Hepatocyte (in vitro differentiated cells): ENCODE measurements at regions not wholly inside any gene's neighbourhood (a gene's known extent, or its start where the extent isn't known, plus 50 kb on each side); places are given as distances from the start of the nearest gene placed in this dataset.

ENCODE experiments used
- DNase-seq: peaks from one replicate; pipeline ENCODE4 v3.0.0-alpha.2; 2016; ENCODE audit warnings: low spot score
- H2AFZ ChIP-seq: fragments of 200-600 bp; sonication (generic); 2 replicates; pipeline ENCODE4 v1.6.0; 2016; ENCODE audit warnings: antibody characterized with exemption, mild to moderate bottlenecking
- H3K27ac ChIP-seq: fragments of 200-600 bp; sonication (generic); 2 replicates; pipeline ENCODE4 v1.5.1; 2016; ENCODE audit warnings: mild to moderate bottlenecking
- H3K27me3 ChIP-seq: fragments of 200-600 bp; sonication (generic); 2 replicates; pipeline ENCODE4 v1.6.1; 2016
- H3K36me3 ChIP-seq: fragments of 200-600 bp; sonication (generic); replicated peaks from 2 replicates; pipeline ENCODE4 v1.5.1; 2016; ENCODE audit warnings: low read depth; ENCODE audit not compliant: insufficient read depth
- H3K4me1 ChIP-seq: fragments of 200-600 bp; sonication (generic); 2 replicates; pipeline ENCODE4 v1.5.1; 2016; ENCODE audit warnings: mild to moderate bottlenecking, moderate library complexity; ENCODE audit not compliant: insufficient read depth
- H3K4me2 ChIP-seq: fragments of 200-600 bp; sonication (generic); 2 replicates; pipeline ENCODE4 v1.6.0; 2016
- H3K4me3 ChIP-seq: fragments of 200-600 bp; sonication (generic); 2 replicates; pipeline ENCODE4 v1.5.1; 2016; ENCODE audit warnings: mild to moderate bottlenecking
- H3K79me2 ChIP-seq: fragments of 200-600 bp; sonication (generic); 2 replicates; pipeline ENCODE4 v1.6.0; 2017; ENCODE audit warnings: mild to moderate bottlenecking
- H3K9me2 ChIP-seq: fragments of 200-600 bp; sonication (generic); replicated peaks from 2 replicates; pipeline ENCODE4 v1.6.0; 2017; ENCODE audit warnings: mild to moderate bottlenecking; ENCODE audit not compliant: insufficient read depth
- H3K9me3 ChIP-seq: fragments of 200-600 bp; sonication (generic); 2 replicates; pipeline ENCODE4 v1.5.1; 2016; ENCODE audit warnings: low read depth, mild to moderate bottlenecking
- H4K20me1 ChIP-seq: fragments of 200-600 bp; sonication (generic); 2 replicates; pipeline ENCODE4 v1.6.0; 2016; ENCODE audit warnings: mild to moderate bottlenecking; ENCODE audit not compliant: insufficient read depth, poor library complexity, severe bottlenecking
- CTCF ChIP-seq: fragments of 200-600 bp; sonication (generic); IDR thresholded peaks from 2 replicates; pipeline ENCODE4 v1.5.1; 2016; ENCODE audit warnings: antibody characterized with exemption, mild to moderate bottlenecking; ENCODE audit not compliant: poor library complexity
- EZH2 ChIP-seq: fragments of 200-600 bp; sonication (generic); IDR thresholded peaks from 2 replicates; pipeline ENCODE4 v1.6.1; 2016; ENCODE audit warnings: antibody characterized with exemption, mild to moderate bottlenecking, borderline replicate concordance
- EZH2phosphoT487 ChIP-seq: fragments of 200-600 bp; sonication (generic); IDR thresholded peaks from one replicate; pipeline ENCODE4 v1.6.1; 2018; ENCODE audit warnings: antibody characterized with exemption, mild to moderate bottlenecking, low read depth, moderate library complexity; ENCODE audit not compliant: unreplicated experiment, severe bottlenecking
- WGBS: methylation state at CpG from one replicate; pipeline ENCODE4 v1.1.6; 2016; ENCODE audit warnings: low lambda C conversion rate; ENCODE audit errors: missing lambda C conversion rate; 5-methylcytosine and 5-hydroxymethylcytosine counted together

GRCh38 chr4:81528200-81528599 is 56.5 kb upstream of the RASGEF1B start:
- Histone ChIP-seq H3K27me3 (no peaks in the 10 kb centered on the region), H4K20me1 (no peaks in the 10 kb centered on the region), H3K9me3 (no peaks in the 10 kb centered on the region), H2AFZ (no peak overlapping the region), H3K36me3 (no peaks in the 10 kb centered on the region), H3K4me1 (no peaks in the 10 kb centered on the region), H3K79me2 (no peaks in the 10 kb centered on the region), H3K4me3 (no peak overlapping the region), H3K9me2 (no peaks in the 10 kb centered on the region), H3K4me2 (no peak overlapping the region), H3K27ac (no peak overlapping the region)
- 87% methylated on average over 2 of the region's 2 CpGs for WGBS
- no peak for TF ChIP-seq CTCF
- DNase-seq = no peak

DNA sequence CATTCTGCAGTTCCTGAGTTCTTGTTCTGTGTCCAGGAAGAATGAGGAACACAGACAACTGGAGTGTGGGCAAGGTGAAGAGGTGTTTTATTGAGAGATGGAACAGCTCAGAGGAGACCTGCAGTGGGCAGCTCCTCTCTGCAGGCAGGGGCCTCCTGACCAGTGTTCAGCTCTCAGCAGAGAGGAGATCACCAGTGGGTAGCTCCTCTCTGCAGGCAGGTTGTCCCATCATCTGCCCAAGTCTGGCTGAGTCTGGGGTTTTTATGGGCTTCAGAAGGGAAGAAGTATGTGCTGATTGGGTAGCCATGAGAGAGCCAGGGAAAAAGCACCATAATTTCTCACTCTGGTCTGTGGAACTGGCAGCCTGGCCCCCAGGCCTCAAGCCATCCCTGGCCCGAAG is 56.0 kb upstream of the RASGEF1B start:
- Histone ChIP-seq H3K27ac (no peak overlapping the region), H3K4me3 (no peak overlapping the region), H3K9me3 (no peaks in the 10 kb centered on the region), H3K27me3 (no peaks in the 10 kb centered on the region), H3K4me1 (no peaks in the 10 kb centered on the region), H3K79me2 (no peaks in the 10 kb centered on the region), H4K20me1 (no peaks in the 10 kb centered on the region), H3K36me3 (no peaks in the 10 kb centered on the region), H3K4me2 (no peak overlapping the region), H3K9me2 (no peaks in the 10 kb centered on the region), H2AFZ (no peak overlapping the region)
- 75% methylated on average over 1 of the region's 1 CpG for WGBS
- no peak for TF ChIP-seq CTCF
- no peak for DNase-seq

DNA sequence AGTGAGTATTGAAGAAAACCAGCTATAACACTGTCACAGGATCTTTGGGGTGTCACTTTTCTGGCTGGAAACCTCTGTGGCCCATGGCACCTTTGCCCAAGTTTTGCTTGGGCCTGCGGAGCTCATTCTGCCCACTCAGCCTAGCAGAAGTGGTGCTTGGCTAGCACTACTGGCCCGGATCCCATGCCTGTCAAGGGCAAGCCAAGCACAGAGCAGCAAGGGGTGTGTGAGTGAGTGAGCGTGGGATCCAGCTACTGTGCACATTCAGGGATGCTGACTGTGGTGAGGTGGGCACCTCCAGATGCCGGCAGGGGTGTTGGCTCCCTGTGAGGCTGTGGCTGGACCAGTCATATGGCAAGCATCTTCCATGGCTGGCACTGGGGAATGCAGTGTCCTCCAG is 55.4 kb upstream of the RASGEF1B start:
- H4K20me1 ChIP-seq = no peaks in the 10 kb centered on the region
- no peaks in the 10 kb centered on the region for H3K9me2 ChIP-seq
- H3K9me3 ChIP-seq = no peaks in the 10 kb centered on the region
- no peaks in the 10 kb centered on the region for H3K4me1 ChIP-seq
- no peak overlapping the region for H2AFZ ChIP-seq
- H3K79me2 ChIP-seq = no peaks in the 10 kb centered on the region
- no peak for TF ChIP-seq EZH2
- no peak for TF ChIP-seq EZH2phosphoT487
- no peak for TF ChIP-seq CTCF
- no peak overlapping the region for H3K4me2 ChIP-seq
- no peaks in the 10 kb centered on the region for H3K27me3 ChIP-seq
- H3K36me3 ChIP-seq = no peaks in the 10 kb centered on the region
- H3K4me3 ChIP-seq = no peak overlapping the region
- H3K27ac ChIP-seq = no peak overlapping the region
- 84% methylated on average over 4 of the region's 4 CpGs for WGBS
- DNase-seq = no peak

GRCh38 chr4:81526706-81527105 is 55.0 kb upstream of the RASGEF1B start:
- no peaks in the 10 kb centered on the region for H3K9me3 ChIP-seq
- no peaks in the 10 kb centered on the region for H3K4me1 ChIP-seq
- TF ChIP-seq EZH2 (no peak), CTCF (no peak), EZH2phosphoT487 (no peak)
- H3K36me3 ChIP-seq = no peaks in the 10 kb centered on the region
- H3K27me3 ChIP-seq = no peaks in the 10 kb centered on the region
- no peak overlapping the region for H3K4me3 ChIP-seq
- no peaks in the 10 kb centered on the region for H4K20me1 ChIP-seq
- DNase-seq = no peak
- no peak overlapping the region for H3K27ac ChIP-seq
- H3K9me2 ChIP-seq = no peaks in the 10 kb centered on the region
- 90% methylated on average over 2 of the region's 2 CpGs for WGBS
- no peaks in the 10 kb centered on the region for H3K79me2 ChIP-seq
- no peak overlapping the region for H3K4me2 ChIP-seq
- H2AFZ ChIP-seq = no peak overlapping the region
